Stimulated activated naive CD8-positive, alpha-beta T cell treated with anti-CD3 and anti-CD28 coated beads, Interleukin-15, Interleukin-2, amounts not matched to agents 100 ng/mL and 50 ng/mL, for 24 hours (primary cell): ENCODE measurements at regions not wholly inside any gene's neighbourhood (a gene's known extent, or its start where the extent isn't known, plus 50 kb on each side); places are given as distances from the start of the nearest gene placed in this dataset.

ENCODE experiments used
- H3K27ac Mint-ChIP-seq: one replicate; pipeline ENCODE4 v1.8.0; 2021; ENCODE audit warnings: mild to moderate bottlenecking, mixed read lengths
- H3K27me3 Mint-ChIP-seq: one replicate; pipeline ENCODE4 v1.8.0; 2021; ENCODE audit warnings: mixed read lengths
- H3K36me3 Mint-ChIP-seq: one replicate; pipeline ENCODE4 v1.8.0; 2021; ENCODE audit warnings: low read depth, mixed read lengths
- H3K4me1 Mint-ChIP-seq: one replicate; pipeline ENCODE4 v1.8.0; 2021; ENCODE audit warnings: low read depth, mixed read lengths
- H3K4me3 Mint-ChIP-seq: one replicate; pipeline ENCODE4 v1.8.0; 2021; ENCODE audit warnings: mild to moderate bottlenecking, mixed read lengths
- H3K9me3 Mint-ChIP-seq: one replicate; pipeline ENCODE4 v1.8.0; 2021; ENCODE audit warnings: mixed read lengths

DNA sequence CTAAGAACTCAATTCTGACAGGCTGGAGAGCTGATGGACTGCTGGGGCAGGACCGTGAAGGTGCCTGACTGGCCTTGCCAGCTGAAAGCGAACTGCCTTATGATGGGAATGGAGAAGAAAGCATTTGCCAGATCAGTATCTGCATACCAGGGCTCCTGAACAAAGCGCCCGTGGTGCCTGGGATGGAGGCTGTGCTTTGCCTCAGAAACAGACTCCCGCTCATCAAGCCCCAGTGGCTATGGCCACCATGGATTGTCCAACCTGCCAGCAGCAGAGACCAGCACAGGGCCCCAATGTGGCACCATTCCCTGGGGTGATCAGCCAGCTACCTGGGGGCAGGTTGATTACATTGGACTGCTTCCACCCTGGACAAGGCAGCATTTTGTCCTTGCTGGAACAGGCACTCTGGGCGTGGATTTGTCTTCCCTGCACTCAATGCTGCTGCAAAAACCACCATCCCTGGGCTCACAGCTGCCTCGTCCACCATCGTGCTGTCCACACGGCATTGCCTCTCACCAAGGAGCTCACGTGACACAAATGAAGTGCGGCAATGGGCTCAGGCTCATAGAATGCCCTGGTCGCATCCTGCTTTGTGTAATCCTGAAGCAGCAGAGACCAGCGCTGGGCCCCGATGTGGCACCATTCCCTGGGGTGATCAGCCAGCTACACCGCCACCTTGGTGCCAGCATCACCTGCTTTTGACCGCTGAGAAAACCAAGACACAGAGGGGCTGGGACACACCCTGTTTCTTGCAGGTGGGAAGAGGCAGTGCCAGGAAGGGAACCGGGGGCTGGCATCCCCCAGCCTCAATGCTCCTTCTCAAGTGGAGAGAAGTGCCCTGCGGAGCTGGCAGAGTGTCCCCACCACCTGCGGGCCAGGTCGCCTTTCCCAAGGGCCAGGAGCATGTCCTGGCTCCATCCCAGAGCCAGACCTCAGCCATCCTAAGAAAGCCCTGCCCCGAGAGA is 1367.5 kb downstream of the BRD1 start:
- peaks cover 14% of the 10 kb centered on the region for H3K27me3 Mint-ChIP-seq
- H3K27ac Mint-ChIP-seq, result no peak overlapping the region
- H3K4me3 Mint-ChIP-seq, result no peak overlapping the region
- H3K36me3 Mint-ChIP-seq, result no peaks in the 10 kb centered on the region
- no peaks in the 10 kb centered on the region for H3K4me1 Mint-ChIP-seq
- H3K9me3 Mint-ChIP-seq, result no peaks in the 10 kb centered on the region

DNA sequence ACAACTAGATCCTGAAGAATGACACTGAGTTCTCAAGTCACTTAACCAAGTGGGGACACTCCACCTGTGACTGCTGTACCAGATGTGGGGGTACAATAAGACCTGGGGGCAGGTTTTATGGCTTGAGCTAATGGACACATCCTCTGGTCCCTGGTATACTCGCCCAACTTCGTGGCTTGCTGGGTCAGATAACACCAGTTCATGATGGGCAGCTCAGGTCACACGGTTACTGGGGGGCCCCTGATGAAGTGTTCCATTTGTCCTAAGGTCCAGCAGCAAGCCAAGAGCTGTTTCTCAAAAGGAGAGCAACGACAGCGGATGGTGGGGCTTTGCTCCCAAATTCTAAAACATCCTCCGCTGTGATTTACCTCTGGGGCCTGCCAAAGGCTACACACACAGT is 1368.4 kb downstream of the BRD1 start:
- H3K4me1 Mint-ChIP-seq, result no peaks in the 10 kb centered on the region
- H3K27ac Mint-ChIP-seq, result no peak overlapping the region
- no peaks in the 10 kb centered on the region for H3K36me3 Mint-ChIP-seq
- H3K27me3 Mint-ChIP-seq, result peaks cover 14% of the 10 kb centered on the region
- no peaks in the 10 kb centered on the region for H3K9me3 Mint-ChIP-seq
- H3K4me3 Mint-ChIP-seq, result no peak overlapping the region

DNA sequence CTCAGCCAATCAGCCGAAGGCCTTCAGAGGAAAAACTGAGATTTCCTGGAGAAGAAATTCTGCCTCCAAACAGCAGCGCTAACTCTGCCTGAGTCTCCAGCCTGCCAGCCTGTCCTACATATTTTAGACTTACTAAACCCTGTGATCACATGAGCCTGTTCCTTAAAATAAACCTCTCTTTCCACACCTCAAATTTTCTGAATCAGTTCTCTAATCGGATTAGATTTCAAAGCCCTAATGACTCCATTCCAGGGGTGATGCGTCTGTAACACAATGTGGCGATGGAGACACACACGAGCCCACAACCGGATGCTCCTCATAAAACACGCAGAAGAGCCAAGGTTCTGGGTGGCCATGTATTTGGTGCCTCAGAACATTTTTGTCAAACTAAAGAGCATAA is 1371.2 kb downstream of the BRD1 start:
- no peaks in the 10 kb centered on the region for H3K9me3 Mint-ChIP-seq
- H3K27me3 Mint-ChIP-seq, result peaks cover 11% of the 10 kb centered on the region
- H3K4me1 Mint-ChIP-seq, result no peaks in the 10 kb centered on the region
- no peak overlapping the region for H3K4me3 Mint-ChIP-seq
- no peak overlapping the region for H3K27ac Mint-ChIP-seq
- no peaks in the 10 kb centered on the region for H3K36me3 Mint-ChIP-seq

DNA sequence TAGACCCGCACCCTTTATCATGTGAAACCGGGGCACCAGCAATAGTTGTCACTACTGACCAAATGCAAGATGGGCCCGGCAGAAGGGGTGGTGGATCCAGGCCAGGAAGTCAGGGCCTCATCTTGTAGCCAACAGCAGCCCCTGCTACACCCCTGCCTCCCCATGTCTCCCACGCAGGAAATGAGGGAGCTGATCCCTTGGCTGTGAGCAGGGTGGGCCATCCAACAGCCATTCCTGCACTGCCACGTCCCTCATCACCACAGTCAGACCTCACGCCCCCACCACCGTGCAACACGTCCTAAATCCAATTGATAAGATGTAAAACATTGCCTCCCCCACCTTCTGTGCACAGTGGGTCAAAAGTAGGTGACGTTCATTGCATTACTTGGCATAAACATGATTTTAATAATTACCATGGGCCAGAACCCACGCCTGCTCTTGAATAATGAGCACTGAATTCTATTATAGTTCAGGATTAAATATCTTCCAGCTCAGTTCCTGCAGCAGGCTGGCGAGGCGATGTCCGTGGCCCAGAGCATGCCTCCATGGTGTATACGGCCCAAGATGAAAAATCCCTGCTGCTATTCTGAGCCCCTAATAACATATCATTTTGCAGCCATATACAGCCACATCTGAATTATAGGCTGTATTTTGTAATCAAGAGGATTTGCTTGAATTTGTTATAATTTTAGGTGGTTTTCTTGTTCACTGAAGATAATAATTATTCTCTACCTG is 1373.8 kb downstream of the BRD1 start:
- Mint-ChIP-seq H3K9me3 (no peaks in the 10 kb centered on the region), H3K36me3 (no peaks in the 10 kb centered on the region), H3K27me3 (peaks cover 16% of the 10 kb centered on the region), H3K27ac (no peak overlapping the region), H3K4me3 (no peak overlapping the region), H3K4me1 (no peaks in the 10 kb centered on the region)

DNA sequence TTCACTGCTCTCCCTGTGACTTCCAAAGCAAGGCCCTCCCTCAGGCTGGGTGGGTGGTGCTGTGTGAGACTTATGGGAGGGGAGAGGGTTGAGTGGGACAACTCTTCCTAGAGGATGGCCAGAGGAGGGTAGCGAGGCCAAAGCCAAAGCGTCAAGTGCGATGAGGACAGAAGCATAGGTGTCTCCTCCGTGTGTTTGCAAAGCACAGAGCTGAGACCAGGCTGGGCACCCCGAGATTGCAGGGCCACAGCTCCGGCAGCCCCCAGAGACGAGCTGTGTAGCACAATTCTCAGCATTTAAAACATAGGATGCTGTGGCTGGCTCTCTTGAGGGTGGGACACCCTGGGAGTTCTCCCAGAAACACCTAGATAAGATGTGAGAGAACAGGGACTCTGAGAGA is 1374.5 kb downstream of the BRD1 start:
- H3K4me3 Mint-ChIP-seq, result no peak overlapping the region
- H3K27ac Mint-ChIP-seq, result no peak overlapping the region
- no peaks in the 10 kb centered on the region for H3K36me3 Mint-ChIP-seq
- no peaks in the 10 kb centered on the region for H3K4me1 Mint-ChIP-seq
- peaks cover 16% of the 10 kb centered on the region for H3K27me3 Mint-ChIP-seq
- no peaks in the 10 kb centered on the region for H3K9me3 Mint-ChIP-seq

DNA sequence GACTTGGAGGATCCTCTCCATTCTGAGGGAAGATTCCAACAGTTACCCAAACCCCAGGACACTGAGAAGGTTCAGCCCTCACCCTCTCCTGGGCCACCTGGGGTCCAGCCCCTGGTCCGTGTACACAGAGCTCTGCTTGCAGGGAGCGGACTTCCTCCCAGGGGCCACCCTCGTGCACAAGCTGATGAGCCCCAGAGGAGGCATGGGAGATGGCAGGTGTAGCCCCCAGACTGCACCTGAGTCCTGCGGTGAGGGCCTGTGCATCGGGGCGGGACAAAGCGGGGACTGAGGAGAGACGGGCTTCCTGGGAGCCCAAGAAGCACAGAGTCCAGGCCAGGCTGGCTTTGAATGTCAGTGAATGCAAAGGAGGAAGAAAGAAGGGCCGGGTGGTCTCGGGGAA is 1374.9 kb downstream of the BRD1 start:
- H3K27ac Mint-ChIP-seq, result no peak overlapping the region
- H3K9me3 Mint-ChIP-seq, result no peaks in the 10 kb centered on the region
- no peaks in the 10 kb centered on the region for H3K36me3 Mint-ChIP-seq
- H3K27me3 Mint-ChIP-seq, result peaks cover 16% of the 10 kb centered on the region
- H3K4me1 Mint-ChIP-seq, result no peaks in the 10 kb centered on the region
- no peak overlapping the region for H3K4me3 Mint-ChIP-seq

DNA sequence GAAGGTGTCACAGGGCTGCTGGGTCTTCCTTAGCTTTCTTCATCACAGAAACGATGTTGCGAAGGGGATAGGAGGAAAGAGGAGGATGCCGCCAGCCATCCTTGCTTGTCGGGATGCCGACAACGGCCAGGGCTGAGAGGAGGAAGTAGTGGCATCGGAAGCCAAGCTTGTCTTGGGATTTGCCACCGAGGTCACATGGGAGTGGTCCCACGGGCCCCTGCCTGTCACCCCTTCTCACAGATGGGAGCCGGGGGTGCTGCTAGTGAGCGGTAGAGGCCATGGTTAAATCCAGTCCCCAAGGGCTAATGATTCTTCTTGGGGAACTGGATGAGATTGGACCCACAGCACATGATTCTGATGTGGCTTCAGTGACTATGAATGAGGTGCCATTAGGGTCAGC is 1375.8 kb downstream of the BRD1 start:
- Mint-ChIP-seq H3K9me3 (no peaks in the 10 kb centered on the region), H3K4me1 (no peaks in the 10 kb centered on the region), H3K4me3 (no peak overlapping the region), H3K27ac (no peak overlapping the region), H3K27me3 (peaks cover 16% of the 10 kb centered on the region), H3K36me3 (no peaks in the 10 kb centered on the region)

DNA sequence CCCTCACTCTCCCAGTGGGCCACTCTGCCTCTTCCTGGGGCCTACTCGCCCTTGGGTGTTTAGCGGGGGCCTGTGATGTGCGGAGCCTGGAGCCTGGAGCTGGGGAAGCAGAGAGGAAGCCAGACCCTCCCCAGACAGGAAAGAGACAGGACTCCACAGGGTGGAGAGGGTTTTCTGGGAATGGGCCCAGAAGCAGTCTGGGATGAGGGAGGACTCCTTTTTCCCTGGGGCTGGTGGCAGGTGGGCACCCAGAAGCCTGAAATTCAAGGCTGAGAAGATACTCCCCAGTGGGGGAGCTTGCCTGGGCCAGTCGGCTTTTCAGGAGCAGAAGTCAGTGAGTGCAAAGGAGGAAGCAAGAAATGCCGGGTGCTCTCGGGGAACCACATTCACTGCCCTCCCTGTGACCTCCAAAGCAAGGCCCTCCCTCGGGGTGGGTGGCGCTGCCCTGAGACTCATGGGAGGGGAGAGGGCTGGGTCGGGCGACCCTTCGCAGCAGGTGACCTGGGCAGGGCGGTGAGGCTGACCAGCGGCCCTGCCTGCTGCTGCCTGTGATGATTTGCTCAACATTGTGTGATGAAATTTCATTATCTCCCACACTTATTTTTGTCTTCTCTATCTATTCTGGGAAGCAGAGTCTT is 1377.4 kb downstream of the BRD1 start:
- H3K4me1 Mint-ChIP-seq, result no peaks in the 10 kb centered on the region
- H3K4me3 Mint-ChIP-seq, result no peak overlapping the region
- no peaks in the 10 kb centered on the region for H3K36me3 Mint-ChIP-seq
- H3K9me3 Mint-ChIP-seq, result no peaks in the 10 kb centered on the region
- no peak overlapping the region for H3K27ac Mint-ChIP-seq
- H3K27me3 Mint-ChIP-seq, result peaks cover 6% of the 10 kb centered on the region

DNA sequence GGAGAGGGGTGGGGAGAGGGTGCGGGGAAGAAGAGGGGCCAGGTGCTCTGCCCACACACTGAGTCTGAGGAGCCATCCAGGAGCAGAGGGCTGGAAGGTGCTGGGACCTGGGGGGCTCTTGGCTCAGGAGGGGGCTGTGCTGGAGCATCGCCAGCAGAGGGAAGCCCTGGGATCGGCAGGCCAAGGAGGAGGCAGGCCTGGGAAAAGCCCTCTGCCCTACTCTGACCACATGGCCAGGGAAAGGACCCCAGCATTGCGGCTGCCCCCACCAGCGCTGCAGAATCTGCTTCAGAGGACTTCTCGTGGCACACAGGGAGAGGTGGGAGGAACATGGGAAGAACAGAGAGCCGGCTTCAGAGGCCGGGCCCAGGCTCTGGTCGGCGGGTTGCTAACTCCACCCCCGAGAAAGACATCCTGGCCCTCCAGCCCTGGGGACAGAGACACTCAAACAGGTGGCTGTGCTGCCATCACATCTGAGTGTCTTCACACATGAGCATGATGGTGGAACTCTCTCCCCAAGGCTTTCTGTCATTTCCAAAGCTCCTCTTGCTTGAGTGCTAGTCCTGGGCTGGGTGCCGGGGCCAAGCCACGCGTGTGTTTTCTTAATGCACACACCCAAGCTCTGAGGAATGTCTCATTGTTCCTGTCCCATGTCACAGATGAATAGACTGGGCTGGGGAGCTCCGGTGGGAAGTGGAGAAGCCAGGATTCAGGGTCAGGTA is 1378.0 kb downstream of the BRD1 start:
- H3K9me3 Mint-ChIP-seq, result no peaks in the 10 kb centered on the region
- H3K27me3 Mint-ChIP-seq, result peaks cover 6% of the 10 kb centered on the region
- no peaks in the 10 kb centered on the region for H3K4me1 Mint-ChIP-seq
- no peak overlapping the region for H3K4me3 Mint-ChIP-seq
- no peaks in the 10 kb centered on the region for H3K36me3 Mint-ChIP-seq
- H3K27ac Mint-ChIP-seq, result no peak overlapping the region

DNA sequence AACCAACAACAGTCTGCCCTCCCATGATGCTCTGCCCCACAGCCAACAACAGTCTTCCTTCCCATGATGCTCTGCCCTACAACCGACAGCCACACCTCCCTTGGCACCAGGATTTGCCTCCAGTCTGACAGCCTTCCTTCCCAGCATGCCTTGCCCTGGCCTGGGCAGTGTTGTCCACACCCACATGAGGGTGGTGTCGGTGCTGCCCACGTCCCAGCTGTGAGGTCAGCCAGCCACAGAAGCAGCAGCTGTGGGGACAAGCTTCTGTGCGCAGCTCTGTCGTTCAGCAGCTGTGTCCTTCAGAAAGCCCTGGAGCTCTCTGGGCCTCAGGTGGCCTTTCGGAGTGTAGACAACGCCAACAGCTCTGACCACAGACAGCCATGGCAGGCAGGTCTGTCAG is 1378.9 kb downstream of the BRD1 start:
- H3K4me3 Mint-ChIP-seq, result no peak overlapping the region
- peaks cover 6% of the 10 kb centered on the region for H3K27me3 Mint-ChIP-seq
- H3K9me3 Mint-ChIP-seq, result no peaks in the 10 kb centered on the region
- H3K4me1 Mint-ChIP-seq, result no peaks in the 10 kb centered on the region
- no peaks in the 10 kb centered on the region for H3K36me3 Mint-ChIP-seq
- no peak overlapping the region for H3K27ac Mint-ChIP-seq

DNA sequence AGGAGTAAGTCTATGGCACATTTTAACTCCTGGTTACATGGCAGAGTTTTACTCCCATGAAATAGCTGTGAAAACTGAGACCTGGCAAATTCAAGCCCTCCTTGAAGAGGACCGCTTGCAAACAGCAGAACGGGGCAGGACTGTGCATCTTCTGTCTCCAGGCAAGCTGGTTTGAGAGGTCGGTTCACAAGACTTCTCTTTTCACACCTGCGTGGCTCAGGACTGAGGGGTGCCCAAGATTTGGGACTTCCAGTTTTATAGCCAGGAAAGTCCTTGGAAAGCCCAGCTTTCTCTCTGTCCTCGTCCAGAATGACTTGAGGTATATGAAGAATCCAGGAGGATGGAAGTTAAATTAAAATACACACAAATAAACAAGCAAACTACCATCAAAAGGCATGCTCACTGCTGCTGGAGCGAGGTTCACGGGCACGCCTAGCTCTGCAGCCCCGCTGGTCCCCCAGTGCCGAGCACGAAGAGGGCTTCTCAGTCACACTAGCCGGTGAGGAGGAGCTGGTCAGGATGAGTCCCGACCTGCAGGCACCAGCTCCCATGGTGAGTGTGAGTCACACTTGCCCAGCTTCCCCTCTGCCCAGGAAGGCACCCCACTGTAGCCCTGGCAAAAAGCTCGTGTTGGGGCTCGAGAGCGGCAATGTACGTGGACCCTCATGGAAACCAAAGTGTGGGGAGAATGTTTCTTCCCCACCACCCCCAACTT is 1382.4 kb downstream of the BRD1 start:
- Mint-ChIP-seq H3K4me3 (no peak overlapping the region), H3K36me3 (no peaks in the 10 kb centered on the region), H3K4me1 (no peaks in the 10 kb centered on the region), H3K27me3 (peaks cover 4% of the 10 kb centered on the region), H3K27ac (no peak overlapping the region), H3K9me3 (no peaks in the 10 kb centered on the region)

DNA sequence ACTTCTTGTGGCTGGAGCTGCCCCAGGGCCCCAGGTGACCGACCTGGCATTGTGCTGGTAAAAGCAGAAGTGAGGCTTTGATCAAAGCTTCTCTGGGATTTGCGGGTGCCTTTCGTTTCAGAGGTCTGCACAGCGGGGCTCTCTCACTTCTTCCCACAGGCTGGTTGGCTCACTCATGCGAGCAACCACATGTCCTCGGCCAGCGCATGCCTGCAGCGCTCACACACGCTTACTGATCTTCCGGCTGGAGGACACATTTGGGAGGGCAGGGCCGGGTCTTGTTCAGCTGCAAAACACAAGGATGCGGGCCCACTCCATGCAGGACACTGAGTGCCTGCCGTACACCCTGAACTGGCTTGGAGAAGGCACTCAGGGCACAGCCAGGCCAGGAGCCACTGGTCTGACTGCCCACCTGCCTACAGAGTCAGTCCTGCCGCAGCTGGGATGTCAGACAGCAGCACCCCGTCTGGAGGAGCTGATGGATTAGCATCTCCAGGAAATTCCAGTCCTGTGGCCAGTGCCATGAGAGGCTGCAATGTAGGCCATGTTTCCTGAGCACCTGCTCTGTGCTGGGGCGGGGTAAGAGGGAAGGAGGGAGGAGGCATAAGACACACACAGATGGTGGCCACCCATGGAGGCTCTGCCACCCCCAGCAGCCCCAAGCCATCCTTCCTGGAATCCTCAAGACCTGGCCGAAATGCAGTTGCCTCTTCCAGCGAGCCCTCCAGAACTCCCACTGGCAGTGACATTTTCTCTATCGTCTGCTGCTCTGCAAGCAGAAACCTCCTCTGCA is 1383.2 kb downstream of the BRD1 start:
- Mint-ChIP-seq H3K36me3 (no peaks in the 10 kb centered on the region), H3K4me3 (no peak overlapping the region), H3K27ac (no peak overlapping the region), H3K9me3 (no peaks in the 10 kb centered on the region), H3K27me3 (peaks cover 4% of the 10 kb centered on the region), H3K4me1 (no peaks in the 10 kb centered on the region)

DNA sequence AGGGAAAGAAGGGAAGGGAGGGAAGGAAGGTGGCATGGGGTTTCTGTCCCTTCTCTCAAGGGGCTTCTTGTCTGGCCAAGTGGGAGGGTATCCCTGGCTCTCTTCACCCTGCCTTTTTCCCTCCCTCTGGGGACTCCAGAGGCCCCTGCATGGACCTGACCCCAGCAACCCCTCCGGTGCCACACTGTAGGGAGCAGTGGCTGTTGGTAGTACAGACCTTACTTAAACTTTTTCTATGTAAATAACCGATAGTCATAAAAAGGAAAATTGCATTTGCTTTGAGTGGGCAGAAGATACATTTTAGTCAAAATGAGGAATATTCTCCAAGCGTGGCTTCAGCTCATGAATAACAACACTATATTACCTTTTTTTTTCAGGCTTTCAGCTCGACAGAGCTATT is 1384.0 kb downstream of the BRD1 start:
- H3K9me3 Mint-ChIP-seq, result no peaks in the 10 kb centered on the region

More for the DNA sequence above, 1384.0 kb downstream of the BRD1 start:
- Mint-ChIP-seq H3K27ac (no peak overlapping the region), H3K4me3 (no peak overlapping the region), H3K36me3 (no peaks in the 10 kb centered on the region), H3K4me1 (no peaks in the 10 kb centered on the region), H3K27me3 (peaks cover 4% of the 10 kb centered on the region)
